Spleen (tissue), 11 donors: ENCODE measurements at regions not wholly inside any gene's neighbourhood (a gene's known extent, or its start where the extent isn't known, plus 50 kb on each side); places are given as distances from the start of the nearest gene placed in this dataset.

Experiments
- DNase-seq: peaks from one replicate; pipeline ENCODE4 v3.0.0-alpha.2; 2020
- H3K27ac ChIP-seq, 8 donors: fragments of 200-600 bp; sonication (generic) in 7 of 8; 1 replicate in 4 of 8; 2 replicates in 4 of 8; pipeline versions ENCODE4 v1.5.0 to v1.8.0; 2016 to 2021; ENCODE audit warnings: inconsistent platforms in 4 of 8, mild to moderate bottlenecking in 4 of 8, moderate library complexity in 1 of 8
- H3K27me3 ChIP-seq, 7 donors: fragments of 200-600 bp; sonication (generic) in 6 of 7; replicated peaks in 1 of 7; 1 replicate in 4 of 7; 2 replicates in 3 of 7; pipeline versions ENCODE4 v1.5.0 to v1.8.0; 2016 to 2021; ENCODE audit warnings: inconsistent platforms in 3 of 7, mild to moderate bottlenecking in 1 of 7
- H3K36me3 ChIP-seq, 6 donors: fragments of 200-600 bp; sonication (generic) in 5 of 6; 1 replicate in 4 of 6; 2 replicates in 2 of 6; pipeline versions ENCODE4 v1.5.0 to v1.8.0; 2016 to 2021; ENCODE audit warnings: inconsistent platforms in 2 of 6
- H3K4me1 ChIP-seq, 6 donors: fragments of 200-600 bp; sonication (generic) in 5 of 6; 1 replicate in 3 of 6; 2 replicates in 3 of 6; pipeline versions ENCODE4 v1.5.0 to v1.8.0; 2016 to 2021; ENCODE audit warnings: inconsistent platforms in 3 of 6
- H3K4me3 ChIP-seq, 8 donors: fragments of 200-600 bp; sonication (generic) in 7 of 8; 1 replicate in 4 of 8; 2 replicates in 4 of 8; pipeline versions ENCODE4 v1.5.0 to v1.8.0; 2016 to 2021; ENCODE audit warnings: inconsistent platforms in 4 of 8, mild to moderate bottlenecking in 4 of 8, moderate library complexity in 2 of 8
- H3K9me3 ChIP-seq, 8 donors: fragments of 200-600 bp; sonication (generic) in 7 of 8; 1 replicate in 4 of 8; 2 replicates in 4 of 8; pipeline versions ENCODE4 v1.5.0 to v1.8.0; 2016 to 2021; ENCODE audit warnings: inconsistent platforms in 4 of 8
- CTCF ChIP-seq, 11 experiments: fragments of 200-600 bp in 7 of 11; fragments of 450-650 bp in 4 of 11; sonication (generic) in 4 of 11; IDR thresholded peaks in 8 of 11; conservative IDR thresholded peaks in 3 of 11; 1 replicate in 7 of 11; 2 replicates in 4 of 11; pipeline versions ENCODE4 v1.4.0 to v1.8.0; 2016 to 2021; ENCODE audit warnings: antibody characterized with exemption in 11 of 11, inconsistent platforms in 4 of 11, mild to moderate bottlenecking in 1 of 11
- POLR2A ChIP-seq, 3 donors: fragments of 450-650 bp; IDR thresholded peaks; one replicate each; pipeline ENCODE4 v1.5.1; 2017; ENCODE audit warnings: antibody characterized with exemption in 3 of 3, mild to moderate bottlenecking in 1 of 3
- POLR2AphosphoS5 ChIP-seq, 3 donors: sonication (generic); formaldehyde crosslinking; IDR thresholded peaks; one replicate each; pipeline ENCODE4 v1.5.1; 2017; ENCODE audit warnings: antibody characterized with exemption in 3 of 3
- WGBS, 5 donors: extraction: QIAGEN DNeasy Blood & Tissue Kit in 3 of 5; methylation state at CpG; one replicate each; pipeline versions ENCODE4 v1.1.5 to v1.1.7; 2013 to 2018; 5-methylcytosine and 5-hydroxymethylcytosine counted together
- intact Hi-C: fragments of 100-400 bp; cut with DNase I; formaldehyde crosslinking; loops from one replicate; pipeline ENCODE4 v1.15.0; 2023; ENCODE audit warnings: low total_unique reads
- donor health status: healthy with polysubstance abuse.
- donor health status: DM: no; HTN: no; CAD: no; lungs with moderate emphysema.
- donor health status: DM: no; HTN: no; CAD: no.
- donor health status: Bipolar disorder and iron deficiency.
- donor health status: healthy.
- donor health status: DM: no; HTN: no; CAD: no.
- donor health status: DM: yes; HTN: yes; CAD: no.

DNA sequence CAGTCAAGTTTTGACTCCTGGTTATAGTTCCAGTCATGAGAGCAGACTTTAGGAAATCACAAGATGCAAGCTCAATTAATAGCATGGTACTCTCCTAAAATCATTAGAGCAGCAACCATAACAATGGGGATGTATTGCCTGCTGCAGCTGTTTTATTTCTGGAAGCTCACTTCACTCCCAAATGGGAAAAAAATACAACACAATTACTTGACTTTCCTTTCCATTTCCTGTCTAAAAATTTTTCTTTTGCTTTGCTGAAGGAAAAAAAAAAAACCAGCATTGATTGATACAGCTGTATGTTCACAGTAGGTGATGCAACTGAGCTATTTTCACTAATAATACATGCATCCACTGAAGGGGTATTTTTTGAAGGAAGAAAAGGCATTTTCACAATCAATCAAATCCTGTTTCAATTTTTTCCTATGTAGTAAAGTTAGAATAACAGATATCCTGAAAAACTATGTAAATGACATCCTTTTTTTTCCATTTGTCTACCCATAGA lies 143.9 kb upstream of the NOVA1 start:
- H3K27ac ChIP-seq, result no peak overlapping the region
- H3K9me3 ChIP-seq, result peaks cover 0 to 7% (median 0%) of the 10 kb centered on the region in 8 donors
- H3K4me1 ChIP-seq, result no peaks in the 10 kb centered on the region
- no peak for DNase-seq
- no peaks in the 10 kb centered on the region for H3K27me3 ChIP-seq
- TF ChIP-seq POLR2AphosphoS5 (IDR thresholded peaks at IDR 0.05) (no peak), CTCF (IDR thresholded peaks at IDR 0.05 in 8 of 11, conservative IDR thresholded peaks at IDR 0.05 in 3 of 11) (no peak), POLR2A (IDR thresholded peaks at IDR 0.05) (no peak)
- no peak overlapping the region for H3K4me3 ChIP-seq
- intact Hi-C loops, result no loop called here
- no peaks in the 10 kb centered on the region for H3K36me3 ChIP-seq

DNA sequence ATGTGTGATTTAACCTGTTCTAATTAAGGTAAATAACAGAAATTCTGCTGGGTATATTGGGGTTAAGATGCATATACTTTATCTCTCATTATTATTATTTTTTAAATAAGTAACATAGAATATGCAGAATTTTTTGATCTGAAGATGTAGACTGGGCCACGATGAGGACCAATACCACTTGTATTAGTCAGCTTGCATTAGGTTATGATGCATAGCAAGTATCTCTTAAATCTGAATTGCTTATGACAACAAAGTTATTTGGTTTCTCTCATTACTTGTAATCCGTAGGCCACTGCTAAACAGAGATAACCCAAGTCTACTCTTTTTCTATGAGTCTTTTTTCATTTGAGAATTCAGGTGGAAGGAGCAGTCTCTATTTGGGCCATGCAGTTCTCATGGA lies 145.5 kb upstream of the NOVA1 start:
- WGBS, 5 donors, result 62 to 86% (median 70%) methylated on average over 2 of the region's 2 CpGs
- intact Hi-C loops, result no loop called here
- Histone ChIP-seq H3K4me1 (no peaks in the 10 kb centered on the region), H3K36me3 (no peaks in the 10 kb centered on the region), H3K9me3 (peaks cover 0 to 7% (median 0%) of the 10 kb centered on the region in 8 donors), H3K27me3 (no peaks in the 10 kb centered on the region), H3K27ac (no peak overlapping the region), H3K4me3 (no peak overlapping the region)
- no peak for DNase-seq
- TF ChIP-seq POLR2AphosphoS5 (IDR thresholded peaks at IDR 0.05) (no peak), POLR2A (IDR thresholded peaks at IDR 0.05) (no peak), CTCF (IDR thresholded peaks at IDR 0.05 in 8 of 11, conservative IDR thresholded peaks at IDR 0.05 in 3 of 11) (no peak)

- peaks cover 0 to 7% (median 0%) of the 10 kb centered on the region in 8 donors for H3K9me3 ChIP-seq
- intact Hi-C loops, result no loop called here
- no peaks in the 10 kb centered on the region for H3K36me3 ChIP-seq
- no peaks in the 10 kb centered on the region for H3K27me3 ChIP-seq
- WGBS, 5 donors, result 48 to 72% (median 67%) methylated on average over 1 of the region's 1 CpG
- no peaks in the 10 kb centered on the region for H3K4me1 ChIP-seq
- DNase-seq, result no peak
- no peak overlapping the region for H3K27ac ChIP-seq
- TF ChIP-seq POLR2A (IDR thresholded peaks at IDR 0.05) (no peak), CTCF (IDR thresholded peaks at IDR 0.05 in 8 of 11, conservative IDR thresholded peaks at IDR 0.05 in 3 of 11) (no peak), POLR2AphosphoS5 (IDR thresholded peaks at IDR 0.05) (no peak)
- no peak overlapping the region for H3K4me3 ChIP-seq
Observed at GRCh38 chr14:26744903-26745302, 147.1 kb upstream of the NOVA1 start.

DNA sequence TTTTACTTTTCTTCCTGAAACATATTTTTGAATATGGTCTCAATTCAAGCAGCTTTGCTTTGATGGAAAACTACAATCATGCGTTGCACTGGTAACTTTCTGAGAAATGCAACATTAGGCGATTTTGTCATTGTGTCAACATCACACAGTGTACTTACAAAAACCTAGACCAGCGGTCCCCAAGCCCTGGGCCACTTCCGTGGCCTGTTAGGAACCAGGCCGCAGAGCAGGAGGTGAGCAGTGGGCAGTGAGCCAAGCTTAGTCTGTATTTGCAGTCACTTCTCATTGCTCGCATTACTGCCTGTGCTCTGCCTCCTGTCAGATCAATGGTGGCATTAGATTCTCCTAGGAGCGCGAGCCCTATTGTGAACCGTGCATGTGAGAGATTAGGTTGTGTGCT lies 163.7 kb upstream of the NOVA1 start:
- Histone ChIP-seq H3K9me3 (no peaks in the 10 kb centered on the region), H3K4me3 (no peak overlapping the region), H3K27me3 (no peaks in the 10 kb centered on the region), H3K36me3 (no peaks in the 10 kb centered on the region), H3K27ac (no peak overlapping the region), H3K4me1 (no peaks in the 10 kb centered on the region)
- no peak for TF ChIP-seq POLR2AphosphoS5 (IDR thresholded peaks at IDR 0.05)
- TF ChIP-seq CTCF (IDR thresholded peaks at IDR 0.05 in 8 of 11, conservative IDR thresholded peaks at IDR 0.05 in 3 of 11), result no peak
- TF ChIP-seq POLR2A (IDR thresholded peaks at IDR 0.05), result no peak
- no peak for DNase-seq
- intact Hi-C loops, result no loop called here
- WGBS, 5 donors, result 85 to 94% (median 86%) methylated on average over 9 of the region's 9 CpGs
